Endothelial cell (in vitro differentiated cells): ENCODE measurements at regions not wholly inside any gene's neighbourhood (a gene's known extent, or its start where the extent isn't known, plus 50 kb on each side); places are given as distances from the start of the nearest gene placed in this dataset.

ENCODE experiments used
- DNase-seq: peaks from one replicate; pipeline ENCODE4 v3.0.0; 2021; ENCODE audit warnings: low spot score
- H3K27ac Mint-ChIP-seq: one replicate; pipeline ENCODE4 v1.8.0; 2021; ENCODE audit warnings: mixed read lengths, inconsistent platforms; ENCODE audit not compliant: unreplicated experiment
- H3K27me3 Mint-ChIP-seq: one replicate; pipeline ENCODE4 v1.8.0; 2021; ENCODE audit warnings: mild to moderate bottlenecking, moderate library complexity, mixed read lengths, inconsistent platforms; ENCODE audit not compliant: unreplicated experiment
- H3K36me3 Mint-ChIP-seq: one replicate; pipeline ENCODE4 v1.8.0; 2021; ENCODE audit warnings: mild to moderate bottlenecking, low read depth, mixed read lengths, inconsistent platforms; ENCODE audit not compliant: unreplicated experiment
- H3K4me1 Mint-ChIP-seq: one replicate; pipeline ENCODE4 v1.8.0; 2021; ENCODE audit warnings: mild to moderate bottlenecking, mixed read lengths, inconsistent platforms; ENCODE audit not compliant: unreplicated experiment
- H3K4me3 Mint-ChIP-seq: one replicate; pipeline ENCODE4 v1.8.0; 2021; ENCODE audit warnings: mild to moderate bottlenecking, mixed read lengths, inconsistent platforms; ENCODE audit not compliant: unreplicated experiment
- H3K9me3 Mint-ChIP-seq: one replicate; pipeline ENCODE4 v1.8.0; 2021; ENCODE audit warnings: mixed read lengths, inconsistent platforms; ENCODE audit not compliant: unreplicated experiment
- CTCF ChIP-seq: fragments of 200-600 bp; sonication (generic); IDR thresholded peaks from one replicate; pipeline ENCODE4 v1.5.0; 2021; ENCODE audit warnings: antibody characterized with exemption; ENCODE audit not compliant: unreplicated experiment

- Mint-ChIP-seq H3K4me1 (no peaks in the 10 kb centered on the region), H3K9me3 (no peaks in the 10 kb centered on the region), H3K27me3 (peaks cover 2% of the 10 kb centered on the region), H3K4me3 (no peak overlapping the region), H3K27ac (no peak overlapping the region), H3K36me3 (no peaks in the 10 kb centered on the region)
- TF ChIP-seq CTCF, result no peak
- DNase-seq, result no peak
Measured at GRCh38 chr4:10259976-10260375, 143.4 kb upstream of the WDR1 start.

GRCh38 chr4:10256203-10256602, 139.6 kb upstream of the WDR1 start:
- H3K4me1 Mint-ChIP-seq, result no peaks in the 10 kb centered on the region
- H3K27me3 Mint-ChIP-seq, result peaks cover 4% of the 10 kb centered on the region
- H3K9me3 Mint-ChIP-seq, result no peaks in the 10 kb centered on the region
- H3K4me3 Mint-ChIP-seq, result no peak overlapping the region
- H3K27ac Mint-ChIP-seq, result no peak overlapping the region
- H3K36me3 Mint-ChIP-seq, result no peaks in the 10 kb centered on the region
- TF ChIP-seq CTCF, result no peak
- no peak for DNase-seq

- Mint-ChIP-seq H3K9me3 (no peaks in the 10 kb centered on the region), H3K27me3 (peaks cover 4% of the 10 kb centered on the region)
- TF ChIP-seq CTCF, result no peak
Measured at GRCh38 chr4:10253765-10254164, 137.2 kb upstream of the WDR1 start.

GRCh38 chr4:10245751-10246150, 129.2 kb upstream of the WDR1 start:
- TF ChIP-seq CTCF, result no peak
- Mint-ChIP-seq H3K4me3 (no peak overlapping the region), H3K4me1 (no peaks in the 10 kb centered on the region), H3K27ac (no peak overlapping the region), H3K9me3 (no peaks in the 10 kb centered on the region), H3K36me3 (no peaks in the 10 kb centered on the region), H3K27me3 (no peaks in the 10 kb centered on the region)
- no peak for DNase-seq

More at GRCh38 chr4:10253765-10254164, 137.2 kb upstream of the WDR1 start:
- Mint-ChIP-seq H3K27ac (no peak overlapping the region), H3K4me1 (no peaks in the 10 kb centered on the region), H3K4me3 (no peak overlapping the region), H3K36me3 (no peaks in the 10 kb centered on the region)
- DNase-seq, result no peak

GRCh38 chr4:10243856-10244255, 127.3 kb upstream of the WDR1 start:
- H3K27ac Mint-ChIP-seq, result no peak overlapping the region
- DNase-seq, result no peak
- no peak overlapping the region for H3K4me3 Mint-ChIP-seq
- no peaks in the 10 kb centered on the region for H3K27me3 Mint-ChIP-seq
- TF ChIP-seq CTCF, result no peak
- no peaks in the 10 kb centered on the region for H3K36me3 Mint-ChIP-seq
- no peaks in the 10 kb centered on the region for H3K9me3 Mint-ChIP-seq
- no peaks in the 10 kb centered on the region for H3K4me1 Mint-ChIP-seq
